ENCODE measurements at regions not wholly inside any gene's neighbourhood (a gene's known extent, or its start where the extent isn't known, plus 50 kb on each side); places are given as distances from the start of the nearest gene placed in this dataset.

DNA sequence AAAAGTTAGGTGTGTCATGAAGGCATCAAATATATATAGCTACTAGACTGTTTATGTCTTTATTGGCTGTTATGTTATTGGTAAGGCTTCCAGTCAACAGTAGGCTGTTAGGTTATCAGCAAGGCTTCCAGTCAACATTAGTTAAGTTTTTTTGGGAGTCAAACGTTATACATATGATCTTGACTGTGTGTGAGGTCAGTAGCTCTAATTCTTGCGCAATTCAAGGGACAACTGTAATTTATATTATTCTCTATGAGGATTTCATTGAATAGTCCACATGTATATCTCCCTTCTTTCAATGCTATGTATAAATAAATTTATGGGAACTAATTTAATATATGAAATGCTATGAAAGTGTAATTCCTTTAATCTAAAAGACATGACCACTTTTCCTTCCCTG, 757.5 kb upstream of the TMEFF2 start:
- no peak for TF ChIP-seq SMC3 (IDR thresholded peaks at IDR 0.05; ENCODE audit: low read depth, low read length)
- TF ChIP-seq MEF2A (IDR thresholded peaks at IDR 0.05; ENCODE audit: borderline replicate concordance, low read depth), result no peak
- TF ChIP-seq MXI1 (IDR thresholded peaks at IDR 0.05; ENCODE audit: low read depth, low read length), result no peak
- no peak for TF ChIP-seq GATA2 (CRISPR knock-in tag; IDR thresholded peaks at IDR 0.05)
- TF ChIP-seq, protein P1, sequence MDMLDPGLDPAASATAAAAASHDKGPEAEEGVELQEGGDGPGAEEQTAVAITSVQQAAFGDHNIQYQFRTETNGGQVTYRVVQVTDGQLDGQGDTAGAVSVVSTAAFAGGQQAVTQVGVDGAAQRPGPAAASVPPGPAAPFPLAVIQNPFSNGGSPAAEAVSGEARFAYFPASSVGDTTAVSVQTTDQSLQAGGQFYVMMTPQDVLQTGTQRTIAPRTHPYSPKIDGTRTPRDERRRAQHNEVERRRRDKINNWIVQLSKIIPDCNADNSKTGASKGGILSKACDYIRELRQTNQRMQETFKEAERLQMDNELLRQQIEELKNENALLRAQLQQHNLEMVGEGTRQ (IDR thresholded peaks at IDR 0.05; ENCODE audit: borderline replicate concordance, low read depth, low read length), result no peak
- TF ChIP-seq CHD2 (IDR thresholded peaks at IDR 0.05; ENCODE audit: low read length, partially characterized antibody), result no peak
- H3K9me2 ChIP-seq, result no peaks in the 10 kb centered on the region
- no peak overlapping the region for H3K27ac ChIP-seq (ENCODE audit: low read depth in 2 of 2, low read length in 1 of 2)
- POLR2A ChIA-PET, result no interaction called here
- no peak overlapping the region for H3K4me3 ChIP-seq (ENCODE audit: low read depth in 2 of 2, low read length in 1 of 2)
- H3K79me2 ChIP-seq (ENCODE audit: insufficient read depth), result no peaks in the 10 kb centered on the region
- DNase-seq, result no peak
- H3F3A ChIP-seq (replicated peaks; ENCODE audit: insufficient read depth), result no peaks in the 10 kb centered on the region
- H4K20me1 ChIP-seq (ENCODE audit: insufficient read depth), result no peaks in the 10 kb centered on the region
- no peak overlapping the region for H3K9ac ChIP-seq
- WGBS (ENCODE audit: low lambda C conversion rate), result 31% methylated on average over 2 of the region's 2 CpGs
- H3K36me3 ChIP-seq (replicated peaks in 1 of 2; ENCODE audit: control insufficient read depth in 1 of 2, insufficient read depth in 2 of 2, low read length in 1 of 2), result no peaks in the 10 kb centered on the region
- H2AFZ ChIP-seq (ENCODE audit: low read depth), result no peak overlapping the region
- CTCF ChIA-PET, result no interaction called here
- no peak overlapping the region for H3K4me2 ChIP-seq
- no peaks in the 10 kb centered on the region for H3K4me1 ChIP-seq (ENCODE audit: control insufficient read depth in 1 of 2, insufficient read depth in 2 of 2, low read depth in 1 of 2, low read length in 1 of 2)
- no peaks in the 10 kb centered on the region for H3K27me3 ChIP-seq (ENCODE audit: insufficient read depth)
- no peaks in the 10 kb centered on the region for H3K9me3 ChIP-seq

DNA sequence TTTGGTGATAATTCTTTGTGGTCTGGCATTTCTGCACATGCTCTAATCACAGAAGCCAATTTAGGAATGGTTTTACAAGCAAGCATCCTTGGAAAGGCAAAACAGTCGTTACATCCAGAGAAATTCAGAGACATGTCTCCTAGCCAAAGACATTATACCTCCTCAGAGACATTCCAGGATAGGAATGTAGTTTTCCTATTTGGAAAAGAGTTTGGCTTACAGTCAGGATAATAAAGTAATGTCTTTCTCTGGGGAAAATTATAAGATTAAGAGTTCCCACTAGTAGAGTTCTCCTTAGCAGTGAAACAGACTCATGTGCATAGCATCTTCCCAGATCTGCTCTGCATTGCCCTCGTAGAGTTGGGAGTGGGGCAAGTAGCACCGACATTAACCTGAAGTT, 753.6 kb upstream of the TMEFF2 start:
- POLR2A ChIA-PET, result no interaction called here
- WGBS (ENCODE audit: low lambda C conversion rate), result 36% methylated on average over 3 of the region's 3 CpGs
- no peak overlapping the region for H3K4me3 ChIP-seq (ENCODE audit: low read depth in 2 of 2, low read length in 1 of 2)
- H3K9me3 ChIP-seq, result no peaks in the 10 kb centered on the region
- H4K20me1 ChIP-seq (ENCODE audit: insufficient read depth), result no peaks in the 10 kb centered on the region
- CTCF ChIA-PET, result no interaction called here
- no peak overlapping the region for H3K4me2 ChIP-seq
- H3K9me2 ChIP-seq, result no peaks in the 10 kb centered on the region
- no peaks in the 10 kb centered on the region for H3F3A ChIP-seq (replicated peaks; ENCODE audit: insufficient read depth)
- H3K4me1 ChIP-seq (ENCODE audit: control insufficient read depth in 1 of 2, insufficient read depth in 2 of 2, low read depth in 1 of 2, low read length in 1 of 2), result no peaks in the 10 kb centered on the region
- H3K79me2 ChIP-seq (ENCODE audit: insufficient read depth), result no peaks in the 10 kb centered on the region
- no peak overlapping the region for H3K27ac ChIP-seq (ENCODE audit: low read depth in 2 of 2, low read length in 1 of 2)
- no peak for DNase-seq
- no peak overlapping the region for H2AFZ ChIP-seq (ENCODE audit: low read depth)
- no peaks in the 10 kb centered on the region for H3K27me3 ChIP-seq (ENCODE audit: insufficient read depth)
- no peaks in the 10 kb centered on the region for H3K36me3 ChIP-seq (replicated peaks in 1 of 2; ENCODE audit: control insufficient read depth in 1 of 2, insufficient read depth in 2 of 2, low read length in 1 of 2)
- TF ChIP-seq ELF1 (IDR thresholded peaks at IDR 0.05) (no peak), MXI1 (IDR thresholded peaks at IDR 0.05; ENCODE audit: low read depth, low read length) (no peak), POLR2AphosphoS5 (IDR thresholded peaks at IDR 0.05; ENCODE audit: low read depth, low read length) (no peak), SMC3 (IDR thresholded peaks at IDR 0.05; ENCODE audit: low read depth, low read length) (no peak), GATA2 (CRISPR knock-in tag; IDR thresholded peaks at IDR 0.05) (no peak), TEAD4 (IDR thresholded peaks at IDR 0.05; ENCODE audit: borderline replicate concordance, insufficient read depth) (no peak), NRF1 (IDR thresholded peaks at IDR 0.05; ENCODE audit: low read depth, low read length) (no peak), EP300 (IDR thresholded peaks at IDR 0.05; ENCODE audit: borderline replicate concordance in 1 of 2, low read depth in 1 of 2, low read length in 1 of 2) (no peak)
- no peak overlapping the region for H3K9ac ChIP-seq

DNA sequence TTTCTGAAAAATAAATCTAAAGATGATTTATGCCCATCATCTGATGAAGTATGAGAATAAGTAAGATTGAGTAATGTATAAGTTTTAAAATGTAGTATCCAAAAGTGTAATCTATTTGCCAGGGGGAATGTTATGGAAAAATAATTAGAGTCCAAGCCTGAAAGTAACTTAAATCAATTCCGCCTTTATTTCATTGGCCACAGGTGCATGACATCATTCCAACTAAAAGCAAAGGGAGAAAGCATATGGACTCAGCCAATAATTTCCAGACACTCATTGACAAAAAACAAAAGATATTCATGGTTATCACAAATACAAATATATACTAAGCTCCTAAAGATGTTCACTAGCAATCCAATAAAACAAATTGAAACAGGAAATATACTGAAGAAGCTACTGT, 752.6 kb upstream of the TMEFF2 start:
- POLR2A ChIA-PET, result no interaction called here
- 63% methylated on average over 1 of the region's 1 CpG for WGBS (ENCODE audit: low lambda C conversion rate)
- TF ChIP-seq TEAD4 (IDR thresholded peaks at IDR 0.05; ENCODE audit: borderline replicate concordance, insufficient read depth) (no peak), SMC3 (IDR thresholded peaks at IDR 0.05; ENCODE audit: low read depth, low read length) (no peak), RFX5 (IDR thresholded peaks at IDR 0.05; ENCODE audit: low read length) (no peak), FOSL2 (IDR thresholded peaks at IDR 0.05; ENCODE audit: borderline replicate concordance, low read depth) (no peak), MXI1 (IDR thresholded peaks at IDR 0.05; ENCODE audit: low read depth, low read length) (no peak), JUND (IDR thresholded peaks at IDR 0.05) (no peak), RAD21 (IDR thresholded peaks at IDR 0.05; ENCODE audit: low read length) (no peak), RXRA (IDR thresholded peaks at IDR 0.05; ENCODE audit: borderline replicate concordance, low read depth) (no peak), ELF1 (IDR thresholded peaks at IDR 0.05) (no peak)
- TF ChIP-seq, protein P2, sequence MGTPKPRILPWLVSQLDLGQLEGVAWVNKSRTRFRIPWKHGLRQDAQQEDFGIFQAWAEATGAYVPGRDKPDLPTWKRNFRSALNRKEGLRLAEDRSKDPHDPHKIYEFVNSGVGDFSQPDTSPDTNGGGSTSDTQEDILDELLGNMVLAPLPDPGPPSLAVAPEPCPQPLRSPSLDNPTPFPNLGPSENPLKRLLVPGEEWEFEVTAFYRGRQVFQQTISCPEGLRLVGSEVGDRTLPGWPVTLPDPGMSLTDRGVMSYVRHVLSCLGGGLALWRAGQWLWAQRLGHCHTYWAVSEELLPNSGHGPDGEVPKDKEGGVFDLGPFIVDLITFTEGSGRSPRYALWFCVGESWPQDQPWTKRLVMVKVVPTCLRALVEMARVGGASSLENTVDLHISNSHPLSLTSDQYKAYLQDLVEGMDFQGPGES (IDR thresholded peaks at IDR 0.05; ENCODE audit: low read depth, low read length), result no peak
- TF ChIP-seq, protein P3, sequence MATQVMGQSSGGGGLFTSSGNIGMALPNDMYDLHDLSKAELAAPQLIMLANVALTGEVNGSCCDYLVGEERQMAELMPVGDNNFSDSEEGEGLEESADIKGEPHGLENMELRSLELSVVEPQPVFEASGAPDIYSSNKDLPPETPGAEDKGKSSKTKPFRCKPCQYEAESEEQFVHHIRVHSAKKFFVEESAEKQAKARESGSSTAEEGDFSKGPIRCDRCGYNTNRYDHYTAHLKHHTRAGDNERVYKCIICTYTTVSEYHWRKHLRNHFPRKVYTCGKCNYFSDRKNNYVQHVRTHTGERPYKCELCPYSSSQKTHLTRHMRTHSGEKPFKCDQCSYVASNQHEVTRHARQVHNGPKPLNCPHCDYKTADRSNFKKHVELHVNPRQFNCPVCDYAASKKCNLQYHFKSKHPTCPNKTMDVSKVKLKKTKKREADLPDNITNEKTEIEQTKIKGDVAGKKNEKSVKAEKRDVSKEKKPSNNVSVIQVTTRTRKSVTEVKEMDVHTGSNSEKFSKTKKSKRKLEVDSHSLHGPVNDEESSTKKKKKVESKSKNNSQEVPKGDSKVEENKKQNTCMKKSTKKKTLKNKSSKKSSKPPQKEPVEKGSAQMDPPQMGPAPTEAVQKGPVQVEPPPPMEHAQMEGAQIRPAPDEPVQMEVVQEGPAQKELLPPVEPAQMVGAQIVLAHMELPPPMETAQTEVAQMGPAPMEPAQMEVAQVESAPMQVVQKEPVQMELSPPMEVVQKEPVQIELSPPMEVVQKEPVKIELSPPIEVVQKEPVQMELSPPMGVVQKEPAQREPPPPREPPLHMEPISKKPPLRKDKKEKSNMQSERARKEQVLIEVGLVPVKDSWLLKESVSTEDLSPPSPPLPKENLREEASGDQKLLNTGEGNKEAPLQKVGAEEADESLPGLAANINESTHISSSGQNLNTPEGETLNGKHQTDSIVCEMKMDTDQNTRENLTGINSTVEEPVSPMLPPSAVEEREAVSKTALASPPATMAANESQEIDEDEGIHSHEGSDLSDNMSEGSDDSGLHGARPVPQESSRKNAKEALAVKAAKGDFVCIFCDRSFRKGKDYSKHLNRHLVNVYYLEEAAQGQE (IDR thresholded peaks at IDR 0.05; ENCODE audit: low read depth, low read length), result no peak

More for the DNA sequence above, 752.6 kb upstream of the TMEFF2 start:
- H3K27ac ChIP-seq (ENCODE audit: low read depth in 2 of 2, low read length in 1 of 2), result no peak overlapping the region
- no peaks in the 10 kb centered on the region for H3F3A ChIP-seq (replicated peaks; ENCODE audit: insufficient read depth)
- CTCF ChIA-PET, result no interaction called here
- H3K4me3 ChIP-seq (ENCODE audit: low read depth in 2 of 2, low read length in 1 of 2), result no peak overlapping the region
- H3K4me1 ChIP-seq (ENCODE audit: control insufficient read depth in 1 of 2, insufficient read depth in 2 of 2, low read depth in 1 of 2, low read length in 1 of 2), result no peaks in the 10 kb centered on the region
- no peaks in the 10 kb centered on the region for H3K36me3 ChIP-seq (replicated peaks in 1 of 2; ENCODE audit: control insufficient read depth in 1 of 2, insufficient read depth in 2 of 2, low read length in 1 of 2)
- H3K4me2 ChIP-seq, result no peak overlapping the region
- no peaks in the 10 kb centered on the region for H3K27me3 ChIP-seq (ENCODE audit: insufficient read depth)
- H3K9me2 ChIP-seq, result no peaks in the 10 kb centered on the region
- DNase-seq, result no peak
- H2AFZ ChIP-seq (ENCODE audit: low read depth), result no peak overlapping the region
- no peaks in the 10 kb centered on the region for H3K9me3 ChIP-seq
- H3K9ac ChIP-seq, result no peak overlapping the region
- H4K20me1 ChIP-seq (ENCODE audit: insufficient read depth), result no peaks in the 10 kb centered on the region
- H3K79me2 ChIP-seq (ENCODE audit: insufficient read depth), result no peaks in the 10 kb centered on the region
